ENCODE measurements at regions not wholly inside any gene's neighbourhood (a gene's known extent, or its start where the extent isn't known, plus 50 kb on each side); places are given as distances from the start of the nearest gene placed in this dataset.

GRCh38 chr16:7004266-7004665, 328.4 kb upstream of the RBFOX1 start:
- H3K27ac ChIP-seq: no peak overlapping the region
- H3K9me3 ChIP-seq: no peaks in the 10 kb centered on the region
- H3K27me3 ChIP-seq: no peaks in the 10 kb centered on the region
- H3K36me3 ChIP-seq: no peaks in the 10 kb centered on the region
- no peak overlapping the region for H3K4me3 ChIP-seq
- no peak for DNase-seq (ENCODE audit: low spot score)
- H3K4me1 ChIP-seq: no peaks in the 10 kb centered on the region
- TF ChIP-seq CTCF (IDR thresholded peaks at IDR 0.05): no peak

- TF ChIP-seq CTCF (IDR thresholded peaks at IDR 0.05): no peak
- H3K27me3 ChIP-seq: no peaks in the 10 kb centered on the region
- H3K36me3 ChIP-seq: no peaks in the 10 kb centered on the region
- no peaks in the 10 kb centered on the region for H3K9me3 ChIP-seq
- no peaks in the 10 kb centered on the region for H3K4me1 ChIP-seq
- no peak for DNase-seq (ENCODE audit: low spot score)
- no peak overlapping the region for H3K4me3 ChIP-seq
- no peak overlapping the region for H3K27ac ChIP-seq
Observed at GRCh38 chr16:6993544-6993943, 339.1 kb upstream of the RBFOX1 start.

- DNase-seq (ENCODE audit: low spot score): no peak
- H3K9me3 ChIP-seq: no peaks in the 10 kb centered on the region
- no peak for TF ChIP-seq CTCF (IDR thresholded peaks at IDR 0.05)
- no peaks in the 10 kb centered on the region for H3K36me3 ChIP-seq
- no peak overlapping the region for H3K4me3 ChIP-seq
- H3K27ac ChIP-seq: no peak overlapping the region
- no peaks in the 10 kb centered on the region for H3K27me3 ChIP-seq
- H3K4me1 ChIP-seq: no peaks in the 10 kb centered on the region
Observed at GRCh38 chr16:6988846-6989245, 343.8 kb upstream of the RBFOX1 start.

- Histone ChIP-seq H3K9me3 (no peaks in the 10 kb centered on the region), H3K27ac (no peak overlapping the region), H3K27me3 (no peaks in the 10 kb centered on the region), H3K4me3 (no peak overlapping the region), H3K4me1 (no peaks in the 10 kb centered on the region), H3K36me3 (no peaks in the 10 kb centered on the region)
- TF ChIP-seq CTCF (IDR thresholded peaks at IDR 0.05): no peak
- peak; percentile 44 for DNase-seq (ENCODE audit: low spot score)
Observed at GRCh38 chr16:6977916-6978315, 354.7 kb upstream of the RBFOX1 start.

GRCh38 chr16:6977291-6977690, 355.4 kb upstream of the RBFOX1 start:
- peak; percentile 23 for DNase-seq (ENCODE audit: low spot score)
- Histone ChIP-seq H3K27me3 (no peaks in the 10 kb centered on the region), H3K4me3 (no peak overlapping the region), H3K27ac (no peak overlapping the region), H3K36me3 (no peaks in the 10 kb centered on the region), H3K4me1 (no peaks in the 10 kb centered on the region), H3K9me3 (no peaks in the 10 kb centered on the region)
- TF ChIP-seq CTCF (IDR thresholded peaks at IDR 0.05): no peak

GRCh38 chr16:6976716-6977115, 355.9 kb upstream of the RBFOX1 start:
- DNase-seq (ENCODE audit: low spot score): no peak
- H3K27ac ChIP-seq: no peak overlapping the region
- no peaks in the 10 kb centered on the region for H3K4me1 ChIP-seq
- H3K9me3 ChIP-seq: no peaks in the 10 kb centered on the region
- no peak overlapping the region for H3K4me3 ChIP-seq
- H3K27me3 ChIP-seq: no peaks in the 10 kb centered on the region
- TF ChIP-seq CTCF (IDR thresholded peaks at IDR 0.05): no peak
- no peaks in the 10 kb centered on the region for H3K36me3 ChIP-seq

Data from right atrium auricular region (tissue), 2 donors.